ENCODE measurements at regions not wholly inside any gene's neighbourhood (a gene's known extent, or its start where the extent isn't known, plus 50 kb on each side); places are given as distances from the start of the nearest gene placed in this dataset.
"Not testable (repeated sequence)": the region's sequence is repeated elsewhere in the genome, so short reads cannot be mapped to it uniquely, and the experiment has no call there.

GRCh38 chr7:121674455-121674854, 198.5 kb upstream of the PTPRZ1 start:
- POLR2A ChIA-PET; ATAC-seq; DNase-seq (ENCODE audit: low read depth in 1 of 2, low spot score in 1 of 2); CTCF ChIA-PET; FAIRE-seq; H3K9me3 ChIP-seq; H3K4me2 ChIP-seq; H3K27ac ChIP-seq; H3K4me3 ChIP-seq; H3K4me1 ChIP-seq: not testable (repeated sequence)
- WGBS (ENCODE audit: missing lambda C conversion rate), result 2% methylated on average over 2 of the region's 2 CpGs

GRCh38 chr7:121669144-121669543, 203.8 kb upstream of the PTPRZ1 start:
- H3K9me3 ChIP-seq, result no peaks in the 10 kb centered on the region
- ATAC-seq, result no peak
- FAIRE-seq, result no peak
- no peak overlapping the region for H3K4me3 ChIP-seq
- POLR2A ChIA-PET, result no interaction called here
- no peak for TF ChIP-seq ZSCAN20 (CRISPR knock-in tag; IDR thresholded peaks at IDR 0.05)
- DNase-seq (ENCODE audit: low read depth in 1 of 2, low spot score in 1 of 2), result no peak
- no peak overlapping the region for H3K4me2 ChIP-seq
- CTCF ChIA-PET, result no interaction called here
- no peak overlapping the region for H3K27ac ChIP-seq
- no peaks in the 10 kb centered on the region for H3K4me1 ChIP-seq

- no peaks in the 10 kb centered on the region for H3K4me1 ChIP-seq
- no peak overlapping the region for H3K4me2 ChIP-seq
- DNase-seq (ENCODE audit: low read depth in 1 of 2, low spot score in 1 of 2) (no peak), ATAC-seq (no peak), FAIRE-seq (no peak)
- ChIA-PET CTCF (no interaction called here), POLR2A (no interaction called here)
- H3K9me3 ChIP-seq, result no peaks in the 10 kb centered on the region
- TF ChIP-seq TP53 (CRISPR knock-in tag; IDR thresholded peaks at IDR 0.05) (no peak), BHLHE40 (IDR thresholded peaks at IDR 0.05; ENCODE audit: low read depth, low read length) (no peak)
- WGBS (ENCODE audit: missing lambda C conversion rate), result 51% methylated on average over 1 of the region's 1 CpG
- no peak overlapping the region for H3K27ac ChIP-seq
- no peak overlapping the region for H3K4me3 ChIP-seq
Observed at GRCh38 chr7:121666306-121666705, 206.7 kb upstream of the PTPRZ1 start.

- DNase-seq (ENCODE audit: low read depth in 1 of 2, low spot score in 1 of 2) (no peak), FAIRE-seq (no peak), ATAC-seq (no peak)
- POLR2A ChIA-PET, result no interaction called here
- no peaks in the 10 kb centered on the region for H3K9me3 ChIP-seq
- no peak overlapping the region for H3K4me2 ChIP-seq
- WGBS (ENCODE audit: missing lambda C conversion rate), result 0% methylated on average over 1 of the region's 1 CpG
- H3K4me3 ChIP-seq, result no peak overlapping the region
- H3K4me1 ChIP-seq, result no peaks in the 10 kb centered on the region
- CTCF ChIA-PET, result interaction anchor here (0.8 kb wide), 1 partner anchor 312 kb away, joined by 3 read pairs; no protein-coding TSS in a partner anchor
- TF ChIP-seq RCOR1 (IDR thresholded peaks at IDR 0.05; ENCODE audit: low read depth, low read length) (no peak), ELK1 (IDR thresholded peaks at IDR 0.05; ENCODE audit: low read depth, low read length) (no peak), ZC3H11A (IDR thresholded peaks at IDR 0.05) (no peak), FOSL2 (IDR thresholded peaks at IDR 0.05) (no peak), FOSL2 (CRISPR knock-in tag; IDR thresholded peaks at IDR 0.05) (no peak), E2F6 (IDR thresholded peaks at IDR 0.05; ENCODE audit: borderline replicate concordance, low read depth) (no peak), EHMT2 (IDR thresholded peaks at IDR 0.05; ENCODE audit: low read depth) (no peak), EHF (CRISPR knock-in tag; IDR thresholded peaks at IDR 0.05) (no peak), SREBF2 (IDR thresholded peaks at IDR 0.05) (no peak), CEBPB (IDR thresholded peaks at IDR 0.05) (no peak), BHLHE40 (IDR thresholded peaks at IDR 0.05; ENCODE audit: low read depth, low read length) (no peak), PHF8 (IDR thresholded peaks at IDR 0.05; ENCODE audit: borderline replicate concordance, low read depth) (no peak), MYC (IDR thresholded peaks at IDR 0.05; ENCODE audit: borderline replicate concordance, low read length) (no peak)
- no peak overlapping the region for H3K27ac ChIP-seq
Observed at GRCh38 chr7:121643320-121643719, 229.6 kb upstream of the PTPRZ1 start.

GRCh38 chr7:121639705-121640104, 233.3 kb upstream of the PTPRZ1 start:
- DNase-seq (ENCODE audit: low read depth in 1 of 2, low spot score in 1 of 2) (no peak), FAIRE-seq (no peak), ATAC-seq (no peak)
- no peak overlapping the region for H3K4me3 ChIP-seq
- 44% methylated on average over 5 of the region's 5 CpGs for WGBS (ENCODE audit: missing lambda C conversion rate)
- POLR2A ChIA-PET, result no interaction called here
- no peaks in the 10 kb centered on the region for H3K4me1 ChIP-seq
- no peaks in the 10 kb centered on the region for H3K9me3 ChIP-seq
- no peak overlapping the region for H3K4me2 ChIP-seq
- TF ChIP-seq HOXB5 (CRISPR knock-in tag; IDR thresholded peaks at IDR 0.05) (no peak), ZC3H11A (IDR thresholded peaks at IDR 0.05) (no peak), CBX8 (IDR thresholded peaks at IDR 0.05) (no peak), TP53 (CRISPR knock-in tag; IDR thresholded peaks at IDR 0.05) (no peak), ZSCAN20 (CRISPR knock-in tag; IDR thresholded peaks at IDR 0.05) (no peak), RFX5 (IDR thresholded peaks at IDR 0.05) (no peak), ZNF302 (CRISPR knock-in tag; IDR thresholded peaks at IDR 0.05) (no peak), RAD21 (conservative IDR thresholded peaks at IDR 0.05 in 1 of 2, IDR thresholded peaks at IDR 0.05 in 1 of 2) (no peak), CBX2 (IDR thresholded peaks at IDR 0.05; ENCODE audit: borderline replicate concordance, low read depth) (no peak)
- CTCF ChIA-PET, result no interaction called here
- no peak overlapping the region for H3K27ac ChIP-seq
